HepG2 (cell line): ENCODE measurements at regions not wholly inside any gene's neighbourhood (a gene's known extent, or its start where the extent isn't known, plus 50 kb on each side); places are given as distances from the start of the nearest gene placed in this dataset.

ENCODE experiments used
- ATAC-seq: fragments of 200-7000 bp; cut with Tn5 transposase; 3 replicates; pipeline ENCODE4 v1.9.1; 2020; ENCODE audit warnings: mild to moderate bottlenecking, moderate library complexity
- BruUV-seq: library from RNA; stranded (reverse); fragments of 400-500 nt; replicated peaks from 2 replicates; lab custom pipeline; 2021; lab: Mats Ljungman, UMichigan
- CTCF ChIA-PET: fragments of 300-600 bp; formaldehyde crosslinking; extraction: SDS; loops from one replicate; lab custom pipeline; 2021; ENCODE audit warnings: low total read pairs, inconsistent platforms, low intra/inter-chr PET ratio; lab: Yijun Ruan, JAX
- POLR2A ChIA-PET: fragments of 350-600 bp; sonication (Branson Sonifier 250); formaldehyde crosslinking; loops from one replicate; lab custom pipeline; 2020; ENCODE audit warnings: antibody characterized with exemption, inconsistent platforms; lab: Yijun Ruan, JAX
- DNase-seq: peaks from one replicate; pipeline ENCODE4 v3.0.0-alpha.2; 2015; ENCODE audit warnings: low spot score
- FAIRE-seq: peaks from 3 replicates; lab custom pipeline; 2011; peaks lifted over from hg19 to GRCh38; lab: Jason Lieb, UNC
- H2AFZ ChIP-seq: one replicate; pipeline ENCODE4 v1.6.1; 2011; ENCODE audit warnings: low read length, inconsistent platforms
- H3K27ac ChIP-seq: fragments of 300-600 bp; 3 replicates; pipeline ENCODE4 v1.8.0; 2011; ENCODE audit warnings: mixed run types, mild to moderate bottlenecking, mixed read lengths, low read length, inconsistent platforms; ENCODE audit not compliant: insufficient read depth; ENCODE audit errors: extremely low read length
- H3K27me3 ChIP-seq, 2 experiments: fragments of 200-600 bp in 1 of 2; 2 replicates in 1 of 2; 3 replicates in 1 of 2; pipeline versions ENCODE4 v1.6.0 to v1.8.0; 2011; ENCODE audit warnings: low read length in 2 of 2, mild to moderate bottlenecking in 2 of 2, moderate library complexity in 2 of 2, inconsistent platforms in 1 of 2; ENCODE audit not compliant: insufficient read depth in 2 of 2, control insufficient read depth in 1 of 2
- H3K36me3 ChIP-seq, 2 experiments: fragments of 200-600 bp in 1 of 2; replicated peaks in 1 of 2; 2 replicates in 1 of 2; 3 replicates in 1 of 2; pipeline versions ENCODE4 v1.5.1 to v1.8.0; 2011; ENCODE audit warnings: low read length in 2 of 2, inconsistent platforms in 1 of 2; ENCODE audit not compliant: insufficient read depth in 2 of 2, control insufficient read depth in 1 of 2
- H3K4me1 ChIP-seq: 2 replicates; pipeline ENCODE4 v1.5.1; 2012; ENCODE audit warnings: low read length, inconsistent platforms; ENCODE audit not compliant: insufficient read depth
- H3K4me2 ChIP-seq: 2 replicates; pipeline ENCODE4 v1.6.0; 2011; ENCODE audit warnings: low read depth, low read length, inconsistent platforms
- H3K4me3 ChIP-seq, 3 experiments: fragments of 200-600 bp in 1 of 3; sonication (generic), shearing (Covaris generic) in 1 of 3; replicated peaks in 1 of 3; 2 replicates each; pipeline ENCODE4 v1.5.1; 2011 to 2016; ENCODE audit warnings: low read length in 3 of 3, inconsistent platforms in 2 of 3, low read depth in 2 of 3, mild to moderate bottlenecking in 2 of 3, control low read depth in 1 of 3, mixed read lengths in 1 of 3; ENCODE audit not compliant: insufficient read depth in 1 of 3
- H3K79me2 ChIP-seq: one replicate; pipeline ENCODE4 v1.6.1; 2011; ENCODE audit warnings: low read length, inconsistent platforms; ENCODE audit not compliant: insufficient read depth
- H3K9ac ChIP-seq: 2 replicates; pipeline ENCODE4 v1.6.0; 2011; ENCODE audit warnings: mild to moderate bottlenecking, low read depth, low read length, inconsistent platforms; ENCODE audit not compliant: insufficient read depth
- H3K9me3 ChIP-seq: 2 replicates; pipeline ENCODE4 v1.5.1; 2012; ENCODE audit warnings: mild to moderate bottlenecking, low read length
- H4K20me1 ChIP-seq: 2 replicates; pipeline ENCODE4 v1.6.0; 2011; ENCODE audit warnings: inconsistent platforms, mild to moderate bottlenecking, low read length, moderate library complexity; ENCODE audit not compliant: insufficient read depth
- AHR ChIP-seq: IDR thresholded peaks from 2 replicates; pipeline ENCODE4 v1.6.1; 2018; ENCODE audit warnings: missing genetic modification reagents, missing compliant biosample characterization
- ATF2 ChIP-seq: sonication (generic); formaldehyde crosslinking; IDR thresholded peaks from 2 replicates; pipeline ENCODE4 v1.4.0; 2020; ENCODE audit warnings: missing genetic modification reagents
- CBX1 ChIP-seq: IDR thresholded peaks from one replicate; pipeline ENCODE4 v1.6.1; 2016; ENCODE audit warnings: antibody characterized with exemption, low read depth
- DZIP1 ChIP-seq: sonication (generic); formaldehyde crosslinking; IDR thresholded peaks from 2 replicates; pipeline ENCODE4 v1.5.0; 2020; ENCODE audit warnings: mild to moderate bottlenecking, missing genetic modification reagents
- KLF9 ChIP-seq: IDR thresholded peaks from 2 replicates; pipeline ENCODE4 v1.6.1; 2016; ENCODE audit warnings: low read depth
- PCBP1 ChIP-seq: fragments of 200-400 bp; formaldehyde crosslinking; IDR thresholded peaks from 2 replicates; pipeline ENCODE4 v1.6.1; 2017; ENCODE audit warnings: mild to moderate bottlenecking, low read depth, low read length, borderline replicate concordance
- SIN3A ChIP-seq: IDR thresholded peaks from 2 replicates; pipeline ENCODE4 v1.6.1; 2011; ENCODE audit warnings: low read depth, mild to moderate bottlenecking, control low read depth, low read length, borderline replicate concordance
- ZBTB4 ChIP-seq: sonication (generic); formaldehyde crosslinking; IDR thresholded peaks from 2 replicates; pipeline ENCODE4 v1.4.0; 2020; ENCODE audit warnings: missing genetic modification reagents, mild to moderate bottlenecking, borderline replicate concordance
- ZHX1 ChIP-seq: sonication (generic); formaldehyde crosslinking; IDR thresholded peaks from 2 replicates; pipeline ENCODE4 v1.8.1; 2022; ENCODE audit warnings: low read depth, mild to moderate bottlenecking, missing genetic modification reagents
- ZNF580 ChIP-seq: IDR thresholded peaks from 2 replicates; pipeline ENCODE4 v1.6.1; 2016; ENCODE audit warnings: low read depth, borderline replicate concordance
- ZNF644 ChIP-seq: IDR thresholded peaks from 2 replicates; pipeline ENCODE4 v1.6.1; 2016; ENCODE audit warnings: low read depth
- ZNF761 ChIP-seq: sonication (generic); formaldehyde crosslinking; conservative IDR thresholded peaks from 2 replicates; pipeline ENCODE4 v1.4.0; 2020; ENCODE audit warnings: mild to moderate bottlenecking, missing genetic modification reagents
- WGBS: methylation state at CpG from one replicate; pipeline ENCODE4 v1.1.6; 2017; ENCODE audit warnings: low lambda C conversion rate; 5-methylcytosine and 5-hydroxymethylcytosine counted together
- in situ Hi-C: cut with HindIII; loops from 2 replicates; pipeline ENCODE4 v1.10.0; 2017; ENCODE audit warnings: low pct_unique_long_range_greater_than_20kb; ENCODE audit not compliant: extremely low pct_ligation_motif_present
- intact Hi-C: fragments of 100-400 bp; cut with micrococcal nuclease; formaldehyde crosslinking; loops from one replicate; pipeline ENCODE4 v1.10.0; 2022; ENCODE audit not compliant: unreplicated experiment

GRCh38 chr13:104553896-104554295, 1487.7 kb upstream of the SLC10A2 start (continued):
- TF ChIP-seq ZBTB4: no peak

- intact Hi-C loops: no loop called here
- no peak for FAIRE-seq
- H3K27me3 ChIP-seq: no peaks in the 10 kb centered on the region
- no peak overlapping the region for H2AFZ ChIP-seq
- no peak for ATAC-seq
- H3K4me2 ChIP-seq: no peak overlapping the region
- no peaks in the 10 kb centered on the region for H3K79me2 ChIP-seq
- no peaks in the 10 kb centered on the region for H3K36me3 ChIP-seq
- H3K4me1 ChIP-seq: no peaks in the 10 kb centered on the region
- in situ Hi-C loops: loop anchor here (25.0 kb wide), 1 partner anchor 1984 kb away; the partner anchor contains the start of gene EFNB2
- no peak overlapping the region for H3K4me3 ChIP-seq
- no peak overlapping the region for H3K27ac ChIP-seq
- H4K20me1 ChIP-seq: no peaks in the 10 kb centered on the region
- ChIA-PET CTCF (no interaction called here), POLR2A (no interaction called here)
- DNase-seq: no peak
- peaks cover 46% of the 10 kb centered on the region for H3K9me3 ChIP-seq
- 0% methylated on average over 3 of the region's 3 CpGs for WGBS
- no peak overlapping the region for H3K9ac ChIP-seq
- no TSS peak for BruUV-seq
- no peak for TF ChIP-seq DZIP1 (CRISPR knock-in tag)
- no peak for TF ChIP-seq ZNF761
- TF ChIP-seq KLF9 (CRISPR knock-in tag): no peak
- TF ChIP-seq ZNF580: no peak
- TF ChIP-seq PCBP1: no peak
- TF ChIP-seq ZHX1 (CRISPR knock-in tag): no peak
- no peak for TF ChIP-seq ATF2 (CRISPR knock-in tag)
- TF ChIP-seq CBX1: no peak
- no peak for TF ChIP-seq SIN3A
- TF ChIP-seq ZNF644 (CRISPR knock-in tag): no peak
- no peak for TF ChIP-seq AHR
Observed at GRCh38 chr13:104553186-104553585, 1487.0 kb upstream of the SLC10A2 start.
